K562 (cell line): ENCODE measurements at regions not wholly inside any gene's neighbourhood (a gene's known extent, or its start where the extent isn't known, plus 50 kb on each side); places are given as distances from the start of the nearest gene placed in this dataset.

Source experiments
- EHMT2 ChIP-seq: fragments of 450-650 bp; IDR thresholded peaks from 2 replicates; pipeline ENCODE4 v1.6.1; 2018; ENCODE audit warnings: antibody characterized with exemption
- ELK3 ChIP-seq: fragments of 450-650 bp; formaldehyde crosslinking; IDR thresholded peaks from 2 replicates; pipeline ENCODE4 v1.4.0; 2020; ENCODE audit warnings: mild to moderate bottlenecking
- HDAC6 ChIP-seq: IDR thresholded peaks from 2 replicates; pipeline ENCODE4 v1.6.1; 2012; ENCODE audit warnings: low read depth, mild to moderate bottlenecking, control low read depth, inconsistent platforms, low read length, moderate library complexity
- HINFP ChIP-seq: fragments of 450-650 bp; conservative IDR thresholded peaks from 2 replicates; pipeline ENCODE4 v1.6.1; 2016; ENCODE audit warnings: missing genetic modification characterization, low read depth, mild to moderate bottlenecking, control low read depth, missing compliant biosample characterization
- HNRNPH1 ChIP-seq: fragments of 200-400 bp; formaldehyde crosslinking; optimal IDR thresholded peaks from 2 replicates; pipeline ENCODE3; 2017; ENCODE audit warnings: low read depth, mild to moderate bottlenecking, low read length, moderate library complexity
- MAZ ChIP-seq, 2 experiments: fragments of 450-650 bp in 1 of 2; sonication (generic) in 1 of 2; formaldehyde crosslinking; IDR thresholded peaks in 1 of 2; conservative IDR thresholded peaks in 1 of 2; 2 replicates each; pipeline versions ENCODE4 v1.4.0 to v1.5.0; 2020; ENCODE audit warnings: mild to moderate bottlenecking in 1 of 2, missing genetic modification reagents in 1 of 2
- MCM7 ChIP-seq, 2 experiments: fragments of 450-650 bp; IDR thresholded peaks; 2 replicates each; pipeline ENCODE4 v1.6.1; 2016 to 2018
- MTA1 ChIP-seq: fragments of 450-650 bp; IDR thresholded peaks from 2 replicates; pipeline ENCODE4 v1.6.1; 2017; ENCODE audit warnings: borderline replicate concordance
- NCOA2 ChIP-seq, 2 experiments: fragments of 450-650 bp; IDR thresholded peaks; 2 replicates each; pipeline ENCODE4 v1.6.1; 2018; ENCODE audit warnings: mild to moderate bottlenecking in 2 of 2, moderate library complexity in 1 of 2; ENCODE audit not compliant: partially characterized antibody in 2 of 2
- NR2C2 ChIP-seq, 2 experiments: fragments of 200-800 bp in 1 of 2; sonication (Bioruptor generic) in 1 of 2; sonication (generic) in 1 of 2; formaldehyde crosslinking in 1 of 2; IDR thresholded peaks; 2 replicates each; pipeline versions ENCODE4 v1.6.1 to v1.8.0; 2016 to 2022; ENCODE audit warnings: mild to moderate bottlenecking in 1 of 2, missing compliant biosample characterization in 1 of 2, missing genetic modification characterization in 1 of 2, missing genetic modification reagents in 1 of 2
- POLR2G ChIP-seq: fragments of 200-400 bp; formaldehyde crosslinking; IDR thresholded peaks from 2 replicates; pipeline ENCODE4 v1.6.1; 2017; ENCODE audit warnings: low read depth, mild to moderate bottlenecking, antibody characterized with exemption, low read length, moderate library complexity
- RAD21 ChIP-seq, 2 experiments: fragments of 250-450 bp in 1 of 2; fragments of 450-650 bp in 1 of 2; sonication (Bioruptor Pico) in 1 of 2; formaldehyde crosslinking in 1 of 2; IDR thresholded peaks in 1 of 2; conservative IDR thresholded peaks in 1 of 2; 2 replicates each; pipeline versions ENCODE4 v1.4.0 to v1.8.0; 2020 to 2022; ENCODE audit warnings: mild to moderate bottlenecking in 2 of 2, moderate library complexity in 1 of 2
- RBM22 ChIP-seq: fragments of 200-400 bp; formaldehyde crosslinking; IDR thresholded peaks from 2 replicates; pipeline ENCODE4 v1.6.1; 2018; ENCODE audit warnings: low read length, low read depth; ENCODE audit not compliant: poor library complexity, severe bottlenecking
- STAT5A ChIP-seq: IDR thresholded peaks from 2 replicates; pipeline ENCODE4 v1.6.1; 2012; ENCODE audit warnings: low read length, inconsistent platforms, borderline replicate concordance
- THAP7 ChIP-seq: fragments of 250-450 bp; sonication (Bioruptor Pico); IDR thresholded peaks from 2 replicates; pipeline ENCODE4 v1.5.0; 2021
- ZBTB11 ChIP-seq, 3 experiments: fragments of 200-800 bp in 1 of 3; fragments of 250-450 bp in 1 of 3; fragments of 450-650 bp in 1 of 3; sonication (Bioruptor Pico) in 1 of 3; sonication (Bioruptor generic) in 1 of 3; formaldehyde crosslinking in 1 of 3; IDR thresholded peaks; 2 replicates each; pipeline versions ENCODE4 v1.6.1 to v1.8.0; 2016 to 2022; ENCODE audit warnings: mild to moderate bottlenecking in 2 of 3, missing genetic modification characterization in 2 of 3, missing compliant biosample characterization in 1 of 3, moderate library complexity in 1 of 3
- ZBTB8A ChIP-seq: fragments of 450-650 bp; IDR thresholded peaks from 2 replicates; pipeline ENCODE4 v1.6.1; 2018; ENCODE audit warnings: mild to moderate bottlenecking, moderate library complexity; ENCODE audit not compliant: partially characterized antibody
- ZNF449 ChIP-seq: fragments of 250-450 bp; sonication (Bioruptor Pico); IDR thresholded peaks from 2 replicates; pipeline ENCODE4 v1.8.0; 2022; ENCODE audit warnings: moderate library complexity, mild to moderate bottlenecking, inconsistent platforms
- ZNF644 ChIP-seq: fragments of 200-800 bp; sonication (Bioruptor generic); IDR thresholded peaks from 2 replicates; pipeline ENCODE4 v1.6.1; 2016; ENCODE audit warnings: low read depth, missing genetic modification characterization, missing compliant biosample characterization

- TF ChIP-seq ZBTB11 (CRISPR knock-in tag; IDR thresholded peaks at IDR 0.05) (0 out of 6 replicates have a peak, but pooled peaks of 1 of the 3 experiments have one; percentile 31), EHMT2 (no peak), ELK3 (CRISPR knock-in tag) (0 out of 2 replicates have a peak, but pooled peaks have one; percentile 57), ZNF449 (CRISPR knock-in tag) (peak; percentile 64; the same call in 1 of the 2 replicates), POLR2G (no peak), THAP7 (CRISPR knock-in tag) (no peak), ZBTB8A (no peak), HNRNPH1 (no peak), NCOA2 (IDR thresholded peaks at IDR 0.05; ENCODE audit: partially characterized antibody in 2 of 2) (no peak), STAT5A (no peak), HINFP (tag) (no peak), NR2C2 (CRISPR knock-in tag; IDR thresholded peaks at IDR 0.05) (no peak), NR2C2 (tag; IDR thresholded peaks at IDR 0.05) (no peak), MCM7 (IDR thresholded peaks at IDR 0.05) (no peak), MAZ (CRISPR knock-in tag; conservative IDR thresholded peaks at IDR 0.05 in 1 of 2, IDR thresholded peaks at IDR 0.05 in 1 of 2) (peak in 1 of 2 experiments; percentile 72; a peak in 2 of 4 replicates), RBM22 (no peak), RAD21 (CRISPR knock-in tag; conservative IDR thresholded peaks at IDR 0.05 in 1 of 2, IDR thresholded peaks at IDR 0.05 in 1 of 2) (no peak), ZNF644 (0 out of 2 replicates have a peak, but pooled peaks have one; percentile 43), HDAC6 (no peak), MTA1 (no peak)
Measured at GRCh38 chr2:124993809-124994208, 968.7 kb downstream of the CNTNAP5 start (continued).
